Keratinocyte (primary cell): ENCODE measurements at regions not wholly inside any gene's neighbourhood (a gene's known extent, or its start where the extent isn't known, plus 50 kb on each side); places are given as distances from the start of the nearest gene placed in this dataset.
"Not testable (repeated sequence)": the region's sequence is repeated elsewhere in the genome, so short reads cannot be mapped to it uniquely, and the experiment has no call there.

Experiments
- DNase-seq: peaks from one replicate; pipeline ENCODE4 v3.0.0-alpha.2; 2011; ENCODE audit warnings: low read depth, missing footprints, low spot score
- FAIRE-seq: peaks from 2 replicates; lab custom pipeline; 2011; peaks lifted over from hg19 to GRCh38; lab: Jason Lieb, UNC
- H2AFZ ChIP-seq: 2 replicates; pipeline ENCODE4 v1.6.0; 2012; ENCODE audit warnings: low read length, control low read depth, inconsistent platforms; ENCODE audit not compliant: control insufficient read depth
- H3K27ac ChIP-seq: 2 replicates; pipeline ENCODE4 v1.5.1; 2011; ENCODE audit warnings: low read length; ENCODE audit not compliant: control insufficient read depth, insufficient read depth
- H3K27me3 ChIP-seq: 3 replicates; pipeline ENCODE4 v1.6.0; 2011; ENCODE audit warnings: low read length; ENCODE audit not compliant: control insufficient read depth, insufficient read depth; ENCODE audit errors: extremely low read depth
- H3K36me3 ChIP-seq, 2 experiments: 2 replicates in 1 of 2; 3 replicates in 1 of 2; pipeline ENCODE4 v1.5.1; 2011; ENCODE audit warnings: low read length in 2 of 2, mild to moderate bottlenecking in 1 of 2; ENCODE audit not compliant: control insufficient read depth in 2 of 2, insufficient read depth in 2 of 2; ENCODE audit errors: extremely low read depth in 1 of 2
- H3K4me1 ChIP-seq: 3 replicates; pipeline ENCODE4 v1.5.1; 2011; ENCODE audit warnings: low read length; ENCODE audit not compliant: control insufficient read depth, insufficient read depth; ENCODE audit errors: extremely low read depth
- H3K4me2 ChIP-seq: 3 replicates; pipeline ENCODE4 v1.6.0; 2011; ENCODE audit warnings: low read depth, low read length; ENCODE audit not compliant: control insufficient read depth, insufficient read depth; ENCODE audit errors: extremely low read depth
- H3K4me3 ChIP-seq, 3 experiments: fragments of 200-600 bp in 1 of 3; sonication (generic) in 1 of 3; 2 replicates in 2 of 3; 3 replicates in 1 of 3; pipeline ENCODE4 v1.5.1; 2011 to 2016; ENCODE audit warnings: low read length in 3 of 3, mild to moderate bottlenecking in 3 of 3, control low read depth in 2 of 3, inconsistent platforms in 1 of 3, low read depth in 1 of 3, mixed read lengths in 1 of 3, mixed run types in 1 of 3, moderate library complexity in 1 of 3; ENCODE audit not compliant: control insufficient read depth in 2 of 3, insufficient read depth in 2 of 3; ENCODE audit errors: extremely low read depth in 1 of 3
- H3K79me2 ChIP-seq: 2 replicates; pipeline ENCODE4 v1.6.0; 2012; ENCODE audit warnings: low read length; ENCODE audit not compliant: control insufficient read depth, insufficient read depth
- H3K9ac ChIP-seq: 3 replicates; pipeline ENCODE4 v1.6.0; 2011; ENCODE audit warnings: low read length; ENCODE audit not compliant: control insufficient read depth, insufficient read depth; ENCODE audit errors: extremely low read depth
- H3K9me1 ChIP-seq: 3 replicates; pipeline ENCODE4 v1.6.0; 2011; ENCODE audit warnings: low read length; ENCODE audit not compliant: control insufficient read depth, insufficient read depth; ENCODE audit errors: extremely low read depth
- H3K9me3 ChIP-seq: 2 replicates; pipeline ENCODE4 v1.5.1; 2012; ENCODE audit warnings: low read depth, low read length; ENCODE audit not compliant: control insufficient read depth
- H4K20me1 ChIP-seq: 3 replicates; pipeline ENCODE4 v1.6.0; 2011; ENCODE audit warnings: low read length; ENCODE audit not compliant: control insufficient read depth, insufficient read depth; ENCODE audit errors: extremely low read depth
- EZH2 ChIP-seq: IDR thresholded peaks from one replicate; pipeline ENCODE4 v1.6.1; 2012; ENCODE audit warnings: inconsistent platforms, mild to moderate bottlenecking, low read length, moderate library complexity
- dilution Hi-C: fragments of 300-500 bp; cut with MboI; formaldehyde crosslinking; loops from one replicate; pipeline ENCODE4 v1.7.0; 2020; ENCODE audit warnings: low sequenced_read_pairs; ENCODE audit not compliant: extremely low pct_ligation_motif_present
- TF ChIP-seq, protein P1 (sequence below), 3 experiments: IDR thresholded peaks in 1 of 3; conservative IDR thresholded peaks in 1 of 3; optimal IDR thresholded peaks in 1 of 3; 2 replicates in 2 of 3; 3 replicates in 1 of 3; pipeline versions ENCODE3 to v1.5.1; 2011; ENCODE audit warnings: low read length in 3 of 3, mild to moderate bottlenecking in 3 of 3, moderate library complexity in 2 of 3, control low read depth in 1 of 3, inconsistent platforms in 1 of 3; ENCODE audit not compliant: insufficient read depth in 2 of 3; ENCODE audit errors: extremely low read depth in 1 of 3

DNA sequence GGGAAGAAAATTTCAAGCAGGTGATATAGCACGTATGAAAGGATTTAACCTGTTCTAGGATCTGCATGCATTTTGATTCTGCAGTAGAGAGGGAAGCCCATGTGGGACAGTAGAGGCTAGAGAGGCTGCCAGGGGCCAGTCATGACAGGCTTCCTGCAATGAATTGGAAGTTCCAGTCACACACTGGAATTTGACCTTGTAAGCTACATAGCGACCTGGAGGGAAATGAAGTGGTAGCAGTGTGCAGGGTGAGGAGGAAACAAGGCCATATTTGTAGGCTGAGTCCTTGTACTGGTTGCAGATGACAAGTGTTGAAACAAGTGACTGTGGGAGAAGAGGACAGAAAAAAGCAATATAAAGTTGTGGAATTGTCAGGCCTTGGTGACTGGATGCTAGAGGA, 58.6 kb upstream of the OLIG3 start:
- TF ChIP-seq, protein P1, sequence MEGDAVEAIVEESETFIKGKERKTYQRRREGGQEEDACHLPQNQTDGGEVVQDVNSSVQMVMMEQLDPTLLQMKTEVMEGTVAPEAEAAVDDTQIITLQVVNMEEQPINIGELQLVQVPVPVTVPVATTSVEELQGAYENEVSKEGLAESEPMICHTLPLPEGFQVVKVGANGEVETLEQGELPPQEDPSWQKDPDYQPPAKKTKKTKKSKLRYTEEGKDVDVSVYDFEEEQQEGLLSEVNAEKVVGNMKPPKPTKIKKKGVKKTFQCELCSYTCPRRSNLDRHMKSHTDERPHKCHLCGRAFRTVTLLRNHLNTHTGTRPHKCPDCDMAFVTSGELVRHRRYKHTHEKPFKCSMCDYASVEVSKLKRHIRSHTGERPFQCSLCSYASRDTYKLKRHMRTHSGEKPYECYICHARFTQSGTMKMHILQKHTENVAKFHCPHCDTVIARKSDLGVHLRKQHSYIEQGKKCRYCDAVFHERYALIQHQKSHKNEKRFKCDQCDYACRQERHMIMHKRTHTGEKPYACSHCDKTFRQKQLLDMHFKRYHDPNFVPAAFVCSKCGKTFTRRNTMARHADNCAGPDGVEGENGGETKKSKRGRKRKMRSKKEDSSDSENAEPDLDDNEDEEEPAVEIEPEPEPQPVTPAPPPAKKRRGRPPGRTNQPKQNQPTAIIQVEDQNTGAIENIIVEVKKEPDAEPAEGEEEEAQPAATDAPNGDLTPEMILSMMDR (optimal IDR thresholded peaks at IDR 0.05 in 1 of 3, IDR thresholded peaks at IDR 0.05 in 1 of 3, conservative IDR thresholded peaks at IDR 0.05 in 1 of 3; ENCODE audit: extremely low read depth in 1 of 3, insufficient read depth in 2 of 3, low read length in 3 of 3), result no peak
- TF ChIP-seq EZH2, result no peak
- no peaks in the 10 kb centered on the region for H3K27me3 ChIP-seq

DNA sequence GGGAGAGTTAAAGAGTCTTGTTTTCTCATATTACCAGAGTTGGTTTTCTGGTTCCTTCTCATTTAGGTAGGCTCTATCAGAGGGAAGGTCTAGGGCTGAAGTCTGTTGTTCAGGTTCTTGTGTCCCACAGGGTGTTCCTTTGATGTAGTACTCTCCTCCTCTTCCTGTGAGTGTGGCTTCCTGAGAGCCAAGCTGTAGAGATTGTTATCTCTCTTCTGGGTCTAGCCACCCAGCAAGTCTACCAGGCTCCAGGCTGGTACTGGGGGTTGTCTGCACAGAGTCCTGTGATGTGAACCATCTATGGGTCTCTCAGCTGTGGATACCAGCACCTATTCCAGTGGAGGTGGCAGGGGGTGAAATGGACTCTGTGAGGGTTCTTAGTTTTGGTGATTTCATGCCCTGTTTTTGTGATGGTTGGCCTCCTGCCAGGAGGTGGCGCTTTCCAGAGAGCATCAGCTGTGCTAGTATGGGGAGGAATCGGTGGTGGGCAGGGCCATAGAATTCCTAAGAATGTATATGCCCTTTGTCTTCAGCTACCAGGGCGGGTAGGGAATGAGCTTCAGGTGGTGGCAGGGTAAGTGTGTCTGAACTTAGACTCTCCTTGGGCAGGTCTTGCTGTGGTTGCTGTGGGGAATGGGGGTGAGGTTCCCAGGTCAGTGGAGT, 65.5 kb upstream of the OLIG3 start:
- dilution Hi-C loops, H3K4me2 ChIP-seq, H3K9ac ChIP-seq, H3K27ac ChIP-seq, H3K9me3 ChIP-seq, H3K9me1 ChIP-seq, H3K4me1 ChIP-seq, H4K20me1 ChIP-seq, FAIRE-seq, H3K36me3 ChIP-seq, H3K79me2 ChIP-seq, H3K4me3 ChIP-seq, H3K27me3 ChIP-seq, DNase-seq, H2AFZ ChIP-seq: not testable (repeated sequence)

More for the DNA sequence above, 58.6 kb upstream of the OLIG3 start:
- dilution Hi-C loops, result no loop called here
- DNase-seq, result no peak
- Histone ChIP-seq H3K4me3 (no peak overlapping the region), H3K4me2 (no peak overlapping the region), H3K9me1 (no peaks in the 10 kb centered on the region), H3K9me3 (no peaks in the 10 kb centered on the region), H3K4me1 (no peaks in the 10 kb centered on the region), H2AFZ (no peak overlapping the region), H3K9ac (no peak overlapping the region), H4K20me1 (no peaks in the 10 kb centered on the region), H3K36me3 (no peaks in the 10 kb centered on the region), H3K27ac (no peak overlapping the region), H3K79me2 (no peaks in the 10 kb centered on the region)
- no peak for FAIRE-seq

DNA sequence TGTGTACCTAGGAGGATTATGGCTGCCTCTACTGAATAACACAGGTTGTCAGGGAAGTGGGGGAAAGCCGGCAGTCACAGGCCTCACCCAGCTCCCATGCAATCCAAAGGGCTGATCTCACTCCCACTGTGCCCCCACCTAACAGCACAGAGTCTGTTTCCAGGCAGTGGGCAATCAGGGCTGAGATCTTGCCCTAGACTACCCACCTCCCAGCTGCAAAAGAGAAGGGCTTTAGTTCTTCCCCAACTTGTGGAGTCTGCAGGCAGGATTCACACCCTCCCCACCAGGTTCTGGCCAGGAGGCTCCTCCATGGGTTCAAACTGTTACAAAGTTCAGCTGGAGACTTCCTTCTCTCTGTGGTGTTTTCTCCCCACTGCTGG, 66.0 kb upstream of the OLIG3 start:
- Histone ChIP-seq H3K4me3 (no peak overlapping the region), H3K9me1 (peaks cover 3% of the 10 kb centered on the region), H2AFZ (no peak overlapping the region), H3K9ac (no peak overlapping the region), H4K20me1 (no peaks in the 10 kb centered on the region), H3K79me2 (no peaks in the 10 kb centered on the region), H3K4me1 (no peaks in the 10 kb centered on the region), H3K9me3 (no peaks in the 10 kb centered on the region), H3K36me3 (no peaks in the 10 kb centered on the region), H3K27ac (no peak overlapping the region), H3K4me2 (no peak overlapping the region), H3K27me3 (peaks cover 5% of the 10 kb centered on the region)
- TF ChIP-seq, protein P1 (optimal IDR thresholded peaks at IDR 0.05 in 1 of 3, IDR thresholded peaks at IDR 0.05 in 1 of 3, conservative IDR thresholded peaks at IDR 0.05 in 1 of 3; ENCODE audit: extremely low read depth in 1 of 3, insufficient read depth in 2 of 3, low read length in 3 of 3), result no peak
- no peak for TF ChIP-seq EZH2
- no peak for FAIRE-seq
- dilution Hi-C loops, result no loop called here
- no peak for DNase-seq
